ENCODE measurements at regions not wholly inside any gene's neighbourhood (a gene's known extent, or its start where the extent isn't known, plus 50 kb on each side); places are given as distances from the start of the nearest gene placed in this dataset.

DNA sequence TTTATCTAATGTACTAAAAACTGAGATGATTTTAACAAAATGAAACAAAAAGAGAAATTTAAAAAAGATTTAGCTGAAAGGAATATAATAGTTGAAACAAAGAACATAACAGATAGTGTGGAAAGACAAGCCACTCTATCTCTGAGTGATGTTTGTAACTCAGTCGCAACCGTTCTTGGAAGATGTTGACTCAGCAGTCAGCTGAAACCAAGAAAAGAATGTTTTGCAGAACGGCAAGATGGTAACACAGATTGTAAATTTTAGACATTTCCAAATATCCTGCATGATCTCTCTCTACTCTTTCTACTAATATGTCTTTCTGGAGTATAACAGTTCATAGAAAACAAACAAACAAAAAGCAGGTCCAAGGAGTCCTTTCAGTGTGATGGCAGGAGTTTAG is 746.1 kb upstream of the CDH6 start:
- TF ChIP-seq, protein P1, sequence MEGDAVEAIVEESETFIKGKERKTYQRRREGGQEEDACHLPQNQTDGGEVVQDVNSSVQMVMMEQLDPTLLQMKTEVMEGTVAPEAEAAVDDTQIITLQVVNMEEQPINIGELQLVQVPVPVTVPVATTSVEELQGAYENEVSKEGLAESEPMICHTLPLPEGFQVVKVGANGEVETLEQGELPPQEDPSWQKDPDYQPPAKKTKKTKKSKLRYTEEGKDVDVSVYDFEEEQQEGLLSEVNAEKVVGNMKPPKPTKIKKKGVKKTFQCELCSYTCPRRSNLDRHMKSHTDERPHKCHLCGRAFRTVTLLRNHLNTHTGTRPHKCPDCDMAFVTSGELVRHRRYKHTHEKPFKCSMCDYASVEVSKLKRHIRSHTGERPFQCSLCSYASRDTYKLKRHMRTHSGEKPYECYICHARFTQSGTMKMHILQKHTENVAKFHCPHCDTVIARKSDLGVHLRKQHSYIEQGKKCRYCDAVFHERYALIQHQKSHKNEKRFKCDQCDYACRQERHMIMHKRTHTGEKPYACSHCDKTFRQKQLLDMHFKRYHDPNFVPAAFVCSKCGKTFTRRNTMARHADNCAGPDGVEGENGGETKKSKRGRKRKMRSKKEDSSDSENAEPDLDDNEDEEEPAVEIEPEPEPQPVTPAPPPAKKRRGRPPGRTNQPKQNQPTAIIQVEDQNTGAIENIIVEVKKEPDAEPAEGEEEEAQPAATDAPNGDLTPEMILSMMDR (IDR thresholded peaks at IDR 0.05; ENCODE audit: low read depth, low read length) = no peak
- TF ChIP-seq EZH2phosphoT487 (IDR thresholded peaks at IDR 0.05; ENCODE audit: low read depth) = no peak

All from OCI-LY3 (cell line).